Colonic mucosa (tissue), 4 donors: ENCODE measurements at regions not wholly inside any gene's neighbourhood (a gene's known extent, or its start where the extent isn't known, plus 50 kb on each side); places are given as distances from the start of the nearest gene placed in this dataset.

Experiments
- DNase-seq: peaks from one replicate; pipeline ENCODE4 v3.0.0-alpha.2; 2020
- H3K27ac ChIP-seq: fragments of 200-600 bp; one replicate; pipeline ENCODE4 v1.8.0; 2021
- H3K27me3 ChIP-seq: fragments of 200-600 bp; one replicate; pipeline ENCODE4 v1.8.0; 2021
- H3K36me3 ChIP-seq: fragments of 200-600 bp; one replicate; pipeline ENCODE4 v1.8.0; 2021
- H3K4me1 ChIP-seq: fragments of 200-600 bp; one replicate; pipeline ENCODE4 v1.8.0; 2021; ENCODE audit warnings: mild to moderate bottlenecking
- H3K4me3 ChIP-seq: fragments of 200-600 bp; one replicate; pipeline ENCODE4 v1.8.0; 2021
- H3K9ac ChIP-seq, 2 donors: one replicate each; pipeline ENCODE4 v1.7.0; 2013; ENCODE audit warnings: control low read depth in 2 of 2, low read depth in 2 of 2, low read length in 2 of 2
- H3K9me3 ChIP-seq: fragments of 200-600 bp; one replicate; pipeline ENCODE4 v1.8.0; 2021
- intact Hi-C: fragments of 100-400 bp; cut with DNase I; formaldehyde crosslinking; loops from one replicate; pipeline ENCODE4 v1.14.1; 2022
- TF ChIP-seq, protein P1 (sequence below): fragments of 200-600 bp; IDR thresholded peaks from one replicate; pipeline ENCODE4 v1.8.0; 2022; ENCODE audit warnings: antibody characterized with exemption, mild to moderate bottlenecking
- donor health status: healthy.
- donor health status: DM: no; HTN: no; CAD: no.
- donor health status: DM: no; HTN: no; CAD: no.

DNA sequence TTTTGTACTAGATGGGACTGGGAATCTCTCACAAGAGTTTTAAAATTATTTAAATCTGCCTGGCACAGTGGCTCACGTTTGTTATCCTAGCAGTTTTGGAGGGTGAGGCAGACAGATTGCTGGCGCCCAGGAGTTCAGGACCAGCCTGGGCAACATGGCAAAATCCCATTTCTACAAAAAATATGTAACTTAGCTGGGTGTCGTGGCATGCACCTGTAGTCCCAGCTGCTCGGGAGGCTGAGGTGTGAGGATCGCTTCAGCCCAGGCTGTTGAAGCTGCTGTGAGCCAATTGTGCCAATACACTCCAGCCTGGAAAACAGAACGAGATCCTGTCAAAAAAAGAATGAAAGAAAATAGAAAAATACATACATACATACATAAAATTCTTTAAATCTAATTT, 685.7 kb upstream of the PIK3C3 start:
- Histone ChIP-seq H3K4me3 (no peak overlapping the region), H3K36me3 (no peaks in the 10 kb centered on the region), H3K9me3 (no peaks in the 10 kb centered on the region), H3K4me1 (no peaks in the 10 kb centered on the region), H3K9ac (no peak overlapping the region), H3K27me3 (no peaks in the 10 kb centered on the region), H3K27ac (no peak overlapping the region)
- intact Hi-C loops, result no loop called here
- DNase-seq, result no peak
- TF ChIP-seq, protein P1, sequence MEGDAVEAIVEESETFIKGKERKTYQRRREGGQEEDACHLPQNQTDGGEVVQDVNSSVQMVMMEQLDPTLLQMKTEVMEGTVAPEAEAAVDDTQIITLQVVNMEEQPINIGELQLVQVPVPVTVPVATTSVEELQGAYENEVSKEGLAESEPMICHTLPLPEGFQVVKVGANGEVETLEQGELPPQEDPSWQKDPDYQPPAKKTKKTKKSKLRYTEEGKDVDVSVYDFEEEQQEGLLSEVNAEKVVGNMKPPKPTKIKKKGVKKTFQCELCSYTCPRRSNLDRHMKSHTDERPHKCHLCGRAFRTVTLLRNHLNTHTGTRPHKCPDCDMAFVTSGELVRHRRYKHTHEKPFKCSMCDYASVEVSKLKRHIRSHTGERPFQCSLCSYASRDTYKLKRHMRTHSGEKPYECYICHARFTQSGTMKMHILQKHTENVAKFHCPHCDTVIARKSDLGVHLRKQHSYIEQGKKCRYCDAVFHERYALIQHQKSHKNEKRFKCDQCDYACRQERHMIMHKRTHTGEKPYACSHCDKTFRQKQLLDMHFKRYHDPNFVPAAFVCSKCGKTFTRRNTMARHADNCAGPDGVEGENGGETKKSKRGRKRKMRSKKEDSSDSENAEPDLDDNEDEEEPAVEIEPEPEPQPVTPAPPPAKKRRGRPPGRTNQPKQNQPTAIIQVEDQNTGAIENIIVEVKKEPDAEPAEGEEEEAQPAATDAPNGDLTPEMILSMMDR, result no peak

DNA sequence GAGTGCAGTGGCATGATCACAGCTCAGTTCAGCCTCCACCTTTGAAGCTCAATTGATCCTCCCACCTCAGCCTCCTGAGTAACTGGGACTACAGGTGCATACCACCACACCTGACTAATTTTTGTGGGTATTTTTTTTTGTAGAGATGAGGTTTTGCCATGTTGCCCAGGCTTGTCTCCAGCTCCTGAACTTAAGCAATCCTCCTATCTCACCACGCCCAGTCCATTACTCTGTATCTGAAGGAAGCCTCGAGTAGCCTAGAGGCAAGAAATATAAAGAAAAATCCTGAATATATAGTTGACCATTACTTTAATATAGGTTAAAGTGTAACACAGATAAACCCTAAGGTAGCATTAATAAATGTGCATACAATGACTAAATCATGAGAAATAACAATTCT, 686.8 kb upstream of the PIK3C3 start:
- intact Hi-C loops, result no loop called here
- Histone ChIP-seq H3K36me3 (no peaks in the 10 kb centered on the region), H3K9ac (no peak overlapping the region), H3K27me3 (no peaks in the 10 kb centered on the region), H3K4me3 (no peak overlapping the region), H3K4me1 (no peaks in the 10 kb centered on the region), H3K9me3 (no peaks in the 10 kb centered on the region), H3K27ac (no peak overlapping the region)
- TF ChIP-seq, protein P1, result no peak
- no peak for DNase-seq

DNA sequence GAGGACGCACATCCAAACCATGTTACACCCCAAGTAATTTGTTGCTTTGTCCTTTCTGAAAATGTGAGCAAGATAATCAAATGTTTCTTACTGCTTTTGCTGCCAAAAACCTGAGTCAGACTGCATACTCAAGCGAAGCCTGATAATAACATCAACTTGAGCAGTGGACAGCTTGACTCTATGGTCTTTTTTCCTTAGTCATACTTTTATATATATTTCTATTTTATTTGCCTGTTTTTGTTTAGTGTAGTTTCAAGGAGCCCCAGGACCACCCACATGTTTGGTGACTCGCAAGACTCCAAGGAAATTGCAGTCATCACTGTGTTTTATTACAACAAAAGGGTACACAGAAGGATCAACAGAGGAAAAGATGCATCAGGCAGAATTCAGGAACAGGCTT, 688.4 kb upstream of the PIK3C3 start:
- DNase-seq, result no peak
- Histone ChIP-seq H3K36me3 (no peaks in the 10 kb centered on the region), H3K4me3 (no peak overlapping the region), H3K9me3 (no peaks in the 10 kb centered on the region), H3K9ac (no peak overlapping the region), H3K27me3 (no peaks in the 10 kb centered on the region), H3K4me1 (no peaks in the 10 kb centered on the region), H3K27ac (no peak overlapping the region)
- TF ChIP-seq, protein P1, result no peak
- intact Hi-C loops, result no loop called here

DNA sequence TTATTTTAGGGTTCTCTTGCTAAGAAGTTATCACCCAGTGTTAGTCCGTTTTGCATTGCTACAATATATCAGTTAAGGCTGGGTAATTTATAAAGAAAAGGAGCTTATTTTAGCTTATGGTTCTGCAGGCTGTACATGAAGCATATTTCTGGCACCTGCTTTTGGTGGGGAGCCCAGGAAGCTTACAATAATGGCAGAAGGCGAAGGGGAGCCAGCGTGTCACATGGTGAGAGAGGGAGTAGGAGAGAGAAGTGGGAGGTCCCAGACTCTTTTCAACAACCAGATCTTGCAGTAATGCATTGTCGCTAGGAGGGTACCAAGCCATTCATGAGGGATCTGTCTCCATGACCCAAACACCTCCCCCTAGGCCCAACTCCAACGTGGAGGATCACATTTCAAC, 688.8 kb upstream of the PIK3C3 start:
- intact Hi-C loops, result no loop called here

DNA sequence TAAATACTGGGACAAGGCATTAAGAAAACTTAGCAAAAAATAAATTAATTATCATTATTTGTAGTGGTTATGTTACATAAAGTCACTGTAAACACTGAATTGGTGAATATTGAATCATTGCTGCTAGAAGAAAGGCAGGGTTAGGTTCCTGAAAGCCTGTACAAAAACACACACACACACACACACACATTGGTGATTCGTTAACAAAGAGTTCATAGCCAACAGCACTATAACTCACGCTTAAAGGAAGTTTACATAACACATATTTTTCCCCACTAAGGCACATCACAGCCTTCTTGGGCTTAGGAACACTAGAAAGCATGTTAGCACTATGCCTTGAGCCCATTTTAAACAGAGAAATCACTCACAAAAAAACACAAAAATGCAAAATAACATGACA, 690.0 kb upstream of the PIK3C3 start:
- no peak overlapping the region for H3K9ac ChIP-seq
- no peak overlapping the region for H3K27ac ChIP-seq
- DNase-seq, result no peak
- no peak overlapping the region for H3K4me3 ChIP-seq
- no peaks in the 10 kb centered on the region for H3K36me3 ChIP-seq
- TF ChIP-seq, protein P1, result no peak
- no peaks in the 10 kb centered on the region for H3K27me3 ChIP-seq
- H3K4me1 ChIP-seq, result no peaks in the 10 kb centered on the region
- no peaks in the 10 kb centered on the region for H3K9me3 ChIP-seq
- intact Hi-C loops, result no loop called here

More for the DNA sequence above, 688.8 kb upstream of the PIK3C3 start:
- Histone ChIP-seq H3K4me3 (no peak overlapping the region), H3K9ac (no peak overlapping the region), H3K27ac (no peak overlapping the region), H3K4me1 (no peaks in the 10 kb centered on the region), H3K9me3 (no peaks in the 10 kb centered on the region), H3K27me3 (no peaks in the 10 kb centered on the region), H3K36me3 (no peaks in the 10 kb centered on the region)
- no peak for DNase-seq
- TF ChIP-seq, protein P1, result no peak

DNA sequence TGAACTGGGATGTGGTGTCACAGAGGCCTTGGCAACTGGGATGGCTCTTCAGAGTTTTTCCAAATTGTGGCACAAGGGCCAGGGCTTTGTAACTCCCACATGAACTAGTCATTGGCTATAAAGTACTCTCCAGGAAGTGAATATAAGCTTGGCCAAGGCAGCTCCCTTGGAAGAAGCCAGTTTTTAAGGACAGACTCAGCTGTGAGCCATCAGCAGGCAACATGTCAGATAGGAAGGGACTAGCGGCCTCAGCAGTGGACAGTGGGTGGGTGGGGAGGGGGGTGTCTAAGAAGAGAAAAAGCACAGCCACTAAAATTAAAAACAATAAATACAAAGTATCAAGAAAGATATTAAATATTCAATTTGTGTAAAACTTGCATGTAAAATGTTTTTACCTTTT, 691.1 kb upstream of the PIK3C3 start:
- H3K9me3 ChIP-seq, result no peaks in the 10 kb centered on the region
- no peaks in the 10 kb centered on the region for H3K36me3 ChIP-seq
- H3K9ac ChIP-seq, result no peak overlapping the region
- TF ChIP-seq, protein P1, result no peak
- H3K27me3 ChIP-seq, result no peaks in the 10 kb centered on the region
- H3K4me1 ChIP-seq, result no peaks in the 10 kb centered on the region
- H3K27ac ChIP-seq, result no peak overlapping the region
- H3K4me3 ChIP-seq, result no peak overlapping the region
- no peak for DNase-seq
- intact Hi-C loops, result no loop called here
